Mesenchymal stem cell (in vitro differentiated cells and primary cell): ENCODE measurements at regions not wholly inside any gene's neighbourhood (a gene's known extent, or its start where the extent isn't known, plus 50 kb on each side); places are given as distances from the start of the nearest gene placed in this dataset.

Experiments
- DNase-seq: peaks from one replicate; pipeline ENCODE4 v3.0.0-alpha.2; 2013
- H2AFZ ChIP-seq: one replicate; pipeline ENCODE4 v1.6.1; 2013; ENCODE audit warnings: low read depth, mild to moderate bottlenecking, control low read depth, inconsistent platforms, low read length, moderate library complexity
- H2AK5ac ChIP-seq: 2 replicates; pipeline ENCODE4 v1.6.1; 2013; ENCODE audit warnings: low read length, moderate library complexity, mild to moderate bottlenecking, inconsistent platforms; ENCODE audit not compliant: severe bottlenecking
- H2BK120ac ChIP-seq: one replicate; pipeline ENCODE4 v1.6.1; 2013; ENCODE audit warnings: low read depth, mild to moderate bottlenecking, inconsistent platforms, low read length, moderate library complexity
- H2BK12ac ChIP-seq, 2 experiments: one replicate each; pipeline ENCODE4 v1.6.1; 2013; ENCODE audit warnings: inconsistent platforms in 2 of 2, low read length in 2 of 2, mild to moderate bottlenecking in 2 of 2, moderate library complexity in 2 of 2, control low read depth in 1 of 2
- H2BK15ac ChIP-seq: one replicate; pipeline ENCODE4 v1.6.1; 2013; ENCODE audit warnings: mild to moderate bottlenecking, low read depth, inconsistent platforms; ENCODE audit not compliant: poor library complexity, severe bottlenecking
- H2BK5ac ChIP-seq: 2 replicates; pipeline ENCODE4 v1.6.1; 2013; ENCODE audit warnings: low read depth, mild to moderate bottlenecking, low read length, control low read depth, inconsistent platforms; ENCODE audit not compliant: poor library complexity, severe bottlenecking
- H3K14ac ChIP-seq, 2 experiments: one replicate each; pipeline ENCODE4 v1.6.1; 2013; ENCODE audit warnings: inconsistent platforms in 2 of 2, low read length in 2 of 2, control low read depth in 1 of 2, mild to moderate bottlenecking in 1 of 2, moderate library complexity in 1 of 2
- H3K18ac ChIP-seq, 2 experiments: one replicate each; pipeline ENCODE4 v1.6.1; 2013; ENCODE audit warnings: inconsistent platforms in 2 of 2, low read length in 2 of 2, control low read depth in 1 of 2, low read depth in 1 of 2, mild to moderate bottlenecking in 1 of 2
- H3K23ac ChIP-seq, 2 experiments: one replicate each; pipeline ENCODE4 v1.6.1; 2013; ENCODE audit warnings: inconsistent platforms in 2 of 2, low read length in 2 of 2, mild to moderate bottlenecking in 2 of 2, moderate library complexity in 2 of 2, control low read depth in 1 of 2
- H3K27ac ChIP-seq: 2 replicates; pipeline ENCODE4 v1.5.1; 2013; ENCODE audit warnings: mild to moderate bottlenecking, moderate library complexity, low read length, control low read depth, inconsistent platforms; ENCODE audit not compliant: poor library complexity, severe bottlenecking
- H3K27me3 ChIP-seq, 2 experiments: 2 replicates each; pipeline versions ENCODE4 v1.6.1 to v1.7.0; 2013; ENCODE audit warnings: low read length in 2 of 2, mild to moderate bottlenecking in 2 of 2, moderate library complexity in 2 of 2, control low read depth in 1 of 2, inconsistent platforms in 1 of 2; ENCODE audit not compliant: control insufficient read depth in 1 of 2, insufficient read depth in 1 of 2
- H3K36me3 ChIP-seq, 2 experiments: 2 replicates each; pipeline versions ENCODE4 v1.6.1 to v1.7.0; 2013; ENCODE audit warnings: low read length in 2 of 2, control low read depth in 1 of 2, inconsistent platforms in 1 of 2, low read depth in 1 of 2, mild to moderate bottlenecking in 1 of 2; ENCODE audit not compliant: insufficient read depth in 2 of 2, control insufficient read depth in 1 of 2
- H3K4ac ChIP-seq, 2 experiments: one replicate each; pipeline ENCODE4 v1.6.1; 2013; ENCODE audit warnings: inconsistent platforms in 2 of 2, low read length in 2 of 2, mild to moderate bottlenecking in 2 of 2, moderate library complexity in 2 of 2, control low read depth in 1 of 2, low read depth in 1 of 2
- H3K4me1 ChIP-seq: 2 replicates; pipeline ENCODE4 v1.6.1; 2013; ENCODE audit warnings: low read depth, low read length, control low read depth; ENCODE audit not compliant: control insufficient read depth, insufficient read depth
- H3K4me2 ChIP-seq: 2 replicates; pipeline ENCODE4 v1.6.1; 2013; ENCODE audit warnings: low read length, mild to moderate bottlenecking, inconsistent platforms; ENCODE audit not compliant: poor library complexity, severe bottlenecking
- H3K4me3 ChIP-seq, 2 experiments: 2 replicates each; pipeline versions ENCODE4 v1.5.1 to v1.7.0; 2013; ENCODE audit warnings: low read length in 2 of 2, mild to moderate bottlenecking in 2 of 2, control low read depth in 1 of 2, low read depth in 1 of 2; ENCODE audit not compliant: insufficient read depth in 1 of 2
- H3K79me1 ChIP-seq: replicated peaks from 2 replicates; pipeline ENCODE4 v1.6.1; 2013; ENCODE audit warnings: mild to moderate bottlenecking, control low read depth, low read length, inconsistent platforms; ENCODE audit not compliant: poor library complexity, severe bottlenecking
- H3K9ac ChIP-seq: 2 replicates; pipeline ENCODE4 v1.7.0; 2013; ENCODE audit warnings: mild to moderate bottlenecking, low read length, moderate library complexity
- H3K9me3 ChIP-seq: 2 replicates; pipeline ENCODE4 v1.7.0; 2013; ENCODE audit warnings: mild to moderate bottlenecking, low read length; ENCODE audit not compliant: control insufficient read depth
- H4K8ac ChIP-seq: one replicate; pipeline ENCODE4 v1.6.1; 2013; ENCODE audit warnings: inconsistent platforms, mild to moderate bottlenecking, low read length, moderate library complexity
- H4K91ac ChIP-seq: one replicate; pipeline ENCODE4 v1.6.1; 2013; ENCODE audit warnings: mild to moderate bottlenecking, low read length, inconsistent platforms
- WGBS: methylation state at CpG from one replicate; pipeline ENCODE4 v1.1.7; 2013; ENCODE audit warnings: mixed read lengths; 5-methylcytosine and 5-hydroxymethylcytosine counted together

- H3K18ac ChIP-seq = no peak overlapping the region
- H2BK12ac ChIP-seq = no peak overlapping the region
- 78% methylated on average over 1 of the region's 2 CpGs for WGBS
- H2AFZ ChIP-seq = no peak overlapping the region
- H3K27ac ChIP-seq = no peak overlapping the region
- no peak overlapping the region for H3K4ac ChIP-seq
- no peak overlapping the region for H3K9ac ChIP-seq
- H4K91ac ChIP-seq = no peak overlapping the region
- peaks cover 3% of the 10 kb centered on the region for H3K9me3 ChIP-seq
- no peak overlapping the region for H2BK5ac ChIP-seq
- H2AK5ac ChIP-seq = no peak overlapping the region
- H3K79me1 ChIP-seq = no peaks in the 10 kb centered on the region
- H3K4me1 ChIP-seq = no peaks in the 10 kb centered on the region
- H3K4me3 ChIP-seq = no peak overlapping the region
- H3K14ac ChIP-seq = no peak overlapping the region
- H2BK120ac ChIP-seq = no peak overlapping the region
- no peaks in the 10 kb centered on the region for H3K36me3 ChIP-seq
- H4K8ac ChIP-seq = no peak overlapping the region
- H3K27me3 ChIP-seq = peaks cover 0 to 44% of the 10 kb centered on the region in 2 experiments
- no peak for DNase-seq
- H3K4me2 ChIP-seq = no peak overlapping the region
- H2BK15ac ChIP-seq = no peak overlapping the region
- no peak overlapping the region for H3K23ac ChIP-seq
Measured at GRCh38 chr20:60271597-60271996, 313.4 kb downstream of the CDH26 start.

GRCh38 chr20:60272790-60273189 is 314.6 kb downstream of the CDH26 start:
- no peak overlapping the region for H4K91ac ChIP-seq
- no peak overlapping the region for H3K4me3 ChIP-seq
- H3K9ac ChIP-seq = no peak overlapping the region
- no peak overlapping the region for H2BK120ac ChIP-seq
- peaks cover 0 to 39% of the 10 kb centered on the region in 2 experiments for H3K27me3 ChIP-seq
- WGBS = 78% methylated on average over 6 of the region's 6 CpGs
- no peak overlapping the region for H2AK5ac ChIP-seq
- H3K79me1 ChIP-seq = no peaks in the 10 kb centered on the region
- H3K4me1 ChIP-seq = no peaks in the 10 kb centered on the region
- H2BK12ac ChIP-seq = no peak overlapping the region
- H3K4me2 ChIP-seq = no peak overlapping the region
- H3K4ac ChIP-seq = no peak overlapping the region
- H3K14ac ChIP-seq = no peak overlapping the region
- no peak overlapping the region for H3K23ac ChIP-seq
- no peak overlapping the region for H4K8ac ChIP-seq
- H3K36me3 ChIP-seq = no peaks in the 10 kb centered on the region
- H3K9me3 ChIP-seq = peaks cover 3% of the 10 kb centered on the region
- H2BK15ac ChIP-seq = no peak overlapping the region
- H2AFZ ChIP-seq = no peak overlapping the region
- no peak overlapping the region for H3K18ac ChIP-seq
- no peak for DNase-seq
- H3K27ac ChIP-seq = no peak overlapping the region
- no peak overlapping the region for H2BK5ac ChIP-seq

- Histone ChIP-seq H2BK15ac (no peak overlapping the region), H3K27ac (no peak overlapping the region), H3K9ac (no peak overlapping the region), H3K79me1 (no peaks in the 10 kb centered on the region), H2AK5ac (no peak overlapping the region), H3K36me3 (no peaks in the 10 kb centered on the region), H3K9me3 (no peaks in the 10 kb centered on the region), H2BK120ac (no peak overlapping the region), H3K4ac (no peak overlapping the region), H3K4me3 (no peak overlapping the region), H3K4me2 (no peak overlapping the region), H3K23ac (no peak overlapping the region), H3K18ac (no peak overlapping the region), H4K91ac (no peak overlapping the region), H2AFZ (no peak overlapping the region), H4K8ac (no peak overlapping the region), H2BK5ac (no peak overlapping the region), H2BK12ac (no peak overlapping the region), H3K4me1 (no peaks in the 10 kb centered on the region), H3K14ac (no peak overlapping the region), H3K27me3 (peaks cover 0 to 24% of the 10 kb centered on the region in 2 experiments)
- no peak for DNase-seq
- WGBS = 83% methylated on average over 1 of the region's 3 CpGs
Measured at GRCh38 chr20:60274717-60275116, 316.5 kb downstream of the CDH26 start.

- Histone ChIP-seq H3K4me3 (no peak overlapping the region), H3K4me2 (no peak overlapping the region), H3K27me3 (peaks cover 0 to 3% of the 10 kb centered on the region in 2 experiments), H3K4me1 (no peaks in the 10 kb centered on the region), H3K14ac (no peak overlapping the region), H2AK5ac (no peak overlapping the region), H3K9ac (no peak overlapping the region), H3K27ac (no peak overlapping the region), H2BK5ac (no peak overlapping the region), H3K23ac (no peak overlapping the region), H2BK12ac (no peak overlapping the region), H3K18ac (no peak overlapping the region), H2BK120ac (no peak overlapping the region), H3K9me3 (peaks cover 25% of the 10 kb centered on the region), H4K91ac (no peak overlapping the region), H2BK15ac (no peak overlapping the region), H3K36me3 (no peaks in the 10 kb centered on the region), H2AFZ (no peak overlapping the region), H4K8ac (no peak overlapping the region), H3K79me1 (no peaks in the 10 kb centered on the region), H3K4ac (no peak overlapping the region)
- no peak for DNase-seq
- WGBS = 66% methylated on average over 6 of the region's 6 CpGs
Measured at GRCh38 chr20:60281295-60281694, 323.1 kb downstream of the CDH26 start.
